K562 (cell line): ENCODE measurements at regions not wholly inside any gene's neighbourhood (a gene's known extent, or its start where the extent isn't known, plus 50 kb on each side); places are given as distances from the start of the nearest gene placed in this dataset.

Experiments used
- ATAC-seq: fragments of 200-7000 bp; cut with Tn5 transposase; 3 replicates; pipeline ENCODE4 v1.9.1; 2020; ENCODE audit warnings: moderate library complexity
- BruUV-seq: library from RNA; stranded (reverse); fragments of 400-500 nt; replicated peaks from 2 replicates; lab custom pipeline; 2021; lab: Mats Ljungman, UMichigan
- CTCF ChIA-PET: fragments of 300-600 bp; formaldehyde crosslinking; extraction: SDS; loops from one replicate; lab custom pipeline; 2021; ENCODE audit warnings: low intra/inter-chr PET ratio; lab: Yijun Ruan, JAX
- POLR2A ChIA-PET: fragments of 300-600, 350-650 bp; sonication (Branson Sonifier 250); formaldehyde crosslinking; extraction: SDS; loops from one replicate; lab custom pipeline; 2021; ENCODE audit warnings: antibody characterized with exemption, inconsistent platforms; lab: Yijun Ruan, JAX
- DNase-seq, 4 experiments: peaks; one replicate each; pipeline versions ENCODE4 v3.0.0 to v3.0.0-alpha.2; 2011 to 2018; ENCODE audit warnings: low spot score in 3 of 4, mixed read lengths in 3 of 4; ENCODE audit errors: extremely low read depth in 1 of 4
- FAIRE-seq: peaks from 2 replicates; lab custom pipeline; 2011; peaks lifted over from hg19 to GRCh38; lab: Jason Lieb, UNC
- H2AFZ ChIP-seq: 2 replicates; pipeline ENCODE4 v1.6.0; 2011; ENCODE audit warnings: low read depth, low read length, control low read depth, inconsistent platforms
- H3K27ac ChIP-seq: fragments of 200-600 bp; 3 replicates; pipeline ENCODE4 v1.8.0; 2011; ENCODE audit warnings: low read depth, mild to moderate bottlenecking, control low read depth, inconsistent platforms, low read length, moderate library complexity, mixed read lengths; ENCODE audit errors: extremely low read depth
- H3K27me3 ChIP-seq, 2 experiments: fragments of 300-600 bp in 1 of 2; 2 replicates in 1 of 2; 3 replicates in 1 of 2; pipeline versions ENCODE4 v1.6.0 to v1.8.0; 2011; ENCODE audit warnings: inconsistent platforms in 2 of 2, low read length in 2 of 2, mild to moderate bottlenecking in 1 of 2, mixed read lengths in 1 of 2, moderate library complexity in 1 of 2; ENCODE audit not compliant: control insufficient read depth in 2 of 2, insufficient read depth in 2 of 2
- H3K36me3 ChIP-seq: fragments of 300-600 bp; 3 replicates; pipeline ENCODE4 v1.8.0; 2011; ENCODE audit warnings: mild to moderate bottlenecking, low read length, inconsistent platforms; ENCODE audit not compliant: control insufficient read depth, insufficient read depth
- H3K4me1 ChIP-seq, 2 experiments: fragments of 200-600 bp in 1 of 2; replicated peaks in 1 of 2; 2 replicates in 1 of 2; 3 replicates in 1 of 2; pipeline versions ENCODE4 v1.5.1 to v1.8.0; 2011; ENCODE audit warnings: inconsistent platforms in 2 of 2, low read length in 2 of 2, mild to moderate bottlenecking in 1 of 2, mixed read lengths in 1 of 2, moderate library complexity in 1 of 2; ENCODE audit not compliant: control insufficient read depth in 2 of 2, insufficient read depth in 2 of 2
- H3K4me2 ChIP-seq: 2 replicates; pipeline ENCODE4 v1.6.1; 2011; ENCODE audit warnings: low read length, control low read depth, inconsistent platforms, mixed read lengths; ENCODE audit not compliant: insufficient read depth
- H3K4me3 ChIP-seq: fragments of 200-600 bp; sonication (generic), shearing (Covaris generic); 2 replicates; pipeline ENCODE4 v1.5.1; 2016; ENCODE audit warnings: control low read depth, inconsistent platforms
- H3K79me2 ChIP-seq: fragments of 200-600 bp; 3 replicates; pipeline ENCODE4 v1.8.0; 2011; ENCODE audit warnings: low read length, inconsistent platforms; ENCODE audit not compliant: control insufficient read depth, insufficient read depth
- H3K9ac ChIP-seq, 2 experiments: 2 replicates each; pipeline versions ENCODE4 v1.6.0 to v1.6.1; 2011; ENCODE audit warnings: low read depth in 2 of 2, low read length in 2 of 2, control low read depth in 1 of 2, inconsistent platforms in 1 of 2, mild to moderate bottlenecking in 1 of 2, mixed read lengths in 1 of 2; ENCODE audit not compliant: insufficient read depth in 1 of 2
- H3K9me1 ChIP-seq: one replicate; pipeline ENCODE4 v1.6.0; 2011; ENCODE audit warnings: inconsistent platforms, mild to moderate bottlenecking, low read length, moderate library complexity; ENCODE audit not compliant: control insufficient read depth, insufficient read depth
- H3K9me3 ChIP-seq: replicated peaks from 2 replicates; pipeline ENCODE4 v1.5.1; 2011; ENCODE audit warnings: low read depth, low read length, inconsistent platforms; ENCODE audit not compliant: control insufficient read depth, insufficient read depth
- H4K20me1 ChIP-seq: replicated peaks from 2 replicates; pipeline ENCODE4 v1.6.1; 2011; ENCODE audit warnings: low read length, inconsistent platforms, mixed read lengths; ENCODE audit not compliant: control insufficient read depth, insufficient read depth
- KLF10 ChIP-seq: fragments of 250-450 bp; sonication (Bioruptor Pico); IDR thresholded peaks from 2 replicates; pipeline ENCODE4 v1.6.1; 2021; ENCODE audit warnings: matching md5 sums
- NCOA1 ChIP-seq: fragments of 450-650 bp; IDR thresholded peaks from 2 replicates; pipeline ENCODE4 v1.6.1; 2016; ENCODE audit warnings: low read depth
- SMARCA4 ChIP-seq: fragments of 450-650 bp; IDR thresholded peaks from 2 replicates; pipeline ENCODE4 v1.6.1; 2016
- TRIM28 ChIP-seq: fragments of 450-650 bp; IDR thresholded peaks from 2 replicates; pipeline ENCODE4 v1.6.1; 2017
- ZBTB34 ChIP-seq: fragments of 250-450 bp; sonication (Bioruptor Pico); IDR thresholded peaks from 2 replicates; pipeline ENCODE4 v1.8.0; 2021; ENCODE audit warnings: mild to moderate bottlenecking, moderate library complexity
- WGBS: fragments of 100-300 bp; shearing (Covaris generic); methylation state at CpG from one replicate; pipeline ENCODE4 v1.1.6; 2016; ENCODE audit warnings: low coverage, mixed read lengths; ENCODE audit not compliant: insufficient coverage; ENCODE audit errors: missing lambda C conversion rate; 5-methylcytosine and 5-hydroxymethylcytosine counted together
- in situ Hi-C: fragments of 300-500 bp; cut with MboI; formaldehyde crosslinking; loops from 4 replicates; pipeline ENCODE4 v1.15.0; 2018; ENCODE audit warnings: inconsistent platforms, mixed read lengths
- intact Hi-C: fragments of 100-400 bp; cut with micrococcal nuclease; formaldehyde crosslinking; loops from 2 replicates; pipeline ENCODE4 v1.14.2; 2022

GRCh38 chr12:81021834-81022233 lies 56.0 kb upstream of the ACSS3 start:
- H3K9me1 ChIP-seq = no peaks in the 10 kb centered on the region
- FAIRE-seq = no peak
- intact Hi-C loops = no loop called here

GRCh38 chr12:81021131-81021748 lies 56.6 kb upstream of the ACSS3 start:
- in situ Hi-C loops = no loop called here
- H3K27ac ChIP-seq = no peak overlapping the region
- H3K27me3 ChIP-seq = no peaks in the 10 kb centered on the region
- no peak overlapping the region for H3K4me2 ChIP-seq
- no peak for ATAC-seq
- 2% methylated on average over 3 of the region's 3 CpGs for WGBS
- H4K20me1 ChIP-seq = no peaks in the 10 kb centered on the region
- no peak overlapping the region for H2AFZ ChIP-seq
- no peaks in the 10 kb centered on the region for H3K36me3 ChIP-seq
- H3K9me1 ChIP-seq = no peaks in the 10 kb centered on the region
- intact Hi-C loops = no loop called here
- BruUV-seq = no TSS peak
- CTCF ChIA-PET = no interaction called here
- H3K4me3 ChIP-seq = no peak overlapping the region
- H3K4me1 ChIP-seq = no peaks in the 10 kb centered on the region
- no peaks in the 10 kb centered on the region for H3K9me3 ChIP-seq
- no peaks in the 10 kb centered on the region for H3K79me2 ChIP-seq
- no peak overlapping the region for H3K9ac ChIP-seq
- POLR2A ChIA-PET = no interaction called here
- FAIRE-seq = no peak
- DNase-seq = no peak
- TF ChIP-seq TRIM28 = no peak
- TF ChIP-seq NCOA1 = no peak

More at GRCh38 chr12:81021834-81022233, 56.0 kb upstream of the ACSS3 start:
- ATAC-seq (no peak), DNase-seq (no peak)
- H3K9me3 ChIP-seq = no peaks in the 10 kb centered on the region
- H3K4me1 ChIP-seq = no peaks in the 10 kb centered on the region
- ChIA-PET CTCF (no interaction called here), POLR2A (no interaction called here)
- no peak overlapping the region for H2AFZ ChIP-seq
- no peak overlapping the region for H3K9ac ChIP-seq
- BruUV-seq = no TSS peak
- TF ChIP-seq SMARCA4 (no peak), ZBTB34 (no peak), KLF10 (CRISPR knock-in tag) (no peak)
- no peak overlapping the region for H3K4me2 ChIP-seq
- WGBS = 17% methylated on average over 1 of the region's 1 CpG
- no peak overlapping the region for H3K27ac ChIP-seq
- in situ Hi-C loops = no loop called here
- no peaks in the 10 kb centered on the region for H3K79me2 ChIP-seq
- H3K36me3 ChIP-seq = no peaks in the 10 kb centered on the region
- H4K20me1 ChIP-seq = no peaks in the 10 kb centered on the region
- H3K27me3 ChIP-seq = no peaks in the 10 kb centered on the region
- H3K4me3 ChIP-seq = no peak overlapping the region
